ENCODE measurements at regions not wholly inside any gene's neighbourhood (a gene's known extent, or its start where the extent isn't known, plus 50 kb on each side); places are given as distances from the start of the nearest gene placed in this dataset.
A peak's percentile ranks its signal among the peaks of the same experiment; 100 is the strongest.

GRCh38 chr6:54646951-54647664 lies 199.5 kb upstream of the FAM83B start:
- Histone ChIP-seq H3K9me3 (ENCODE audit: severe bottlenecking) (no peaks in the 10 kb centered on the region), H3K27ac (ENCODE audit: poor library complexity, severe bottlenecking) (no peak overlapping the region), H3K4me3 (ENCODE audit: severe bottlenecking) (no peak overlapping the region), H3K27me3 (ENCODE audit: insufficient read depth, poor library complexity, severe bottlenecking) (no peaks in the 10 kb centered on the region), H3K36me3 (ENCODE audit: low read depth) (no peaks in the 10 kb centered on the region), H3K4me1 (ENCODE audit: insufficient read depth, poor library complexity, severe bottlenecking) (no peaks in the 10 kb centered on the region)
- no peak for ATAC-seq (ENCODE audit: low read depth)
- no peak for TF ChIP-seq CTCF (IDR thresholded peaks at IDR 0.05; ENCODE audit: poor library complexity, severe bottlenecking)
- DNase-seq (ENCODE audit: low spot score): no peak

- Histone ChIP-seq H3K9me3 (ENCODE audit: severe bottlenecking) (no peaks in the 10 kb centered on the region), H3K27me3 (ENCODE audit: insufficient read depth, poor library complexity, severe bottlenecking) (no peaks in the 10 kb centered on the region), H3K27ac (ENCODE audit: poor library complexity, severe bottlenecking) (no peak overlapping the region), H3K4me3 (ENCODE audit: severe bottlenecking) (no peak overlapping the region), H3K4me1 (ENCODE audit: insufficient read depth, poor library complexity, severe bottlenecking) (no peaks in the 10 kb centered on the region), H3K36me3 (ENCODE audit: low read depth) (no peaks in the 10 kb centered on the region)
- ATAC-seq (ENCODE audit: low read depth) (no peak), DNase-seq (ENCODE audit: low spot score) (no peak)
- TF ChIP-seq CTCF (IDR thresholded peaks at IDR 0.05; ENCODE audit: poor library complexity, severe bottlenecking): no peak
These were observed 192.2 kb upstream of the FAM83B start for GRCh38 chr6:54654381-54654780.

GRCh38 chr6:54655162-54655561 lies 191.4 kb upstream of the FAM83B start:
- Histone ChIP-seq H3K4me3 (ENCODE audit: severe bottlenecking) (no peak overlapping the region), H3K4me1 (ENCODE audit: insufficient read depth, poor library complexity, severe bottlenecking) (no peaks in the 10 kb centered on the region), H3K36me3 (ENCODE audit: low read depth) (no peaks in the 10 kb centered on the region), H3K9me3 (ENCODE audit: severe bottlenecking) (no peaks in the 10 kb centered on the region), H3K27ac (ENCODE audit: poor library complexity, severe bottlenecking) (no peak overlapping the region), H3K27me3 (ENCODE audit: insufficient read depth, poor library complexity, severe bottlenecking) (no peaks in the 10 kb centered on the region)
- no peak for DNase-seq (ENCODE audit: low spot score)
- ATAC-seq (ENCODE audit: low read depth): peak; percentile 35; the same call in 1 of the 3 replicates
- no peak for TF ChIP-seq CTCF (IDR thresholded peaks at IDR 0.05; ENCODE audit: poor library complexity, severe bottlenecking)

- no peak for DNase-seq (ENCODE audit: low spot score)
- TF ChIP-seq CTCF (IDR thresholded peaks at IDR 0.05; ENCODE audit: poor library complexity, severe bottlenecking): no peak
- no peak overlapping the region for H3K27ac ChIP-seq (ENCODE audit: poor library complexity, severe bottlenecking)
- no peaks in the 10 kb centered on the region for H3K4me1 ChIP-seq (ENCODE audit: insufficient read depth, poor library complexity, severe bottlenecking)
- no peak overlapping the region for H3K4me3 ChIP-seq (ENCODE audit: severe bottlenecking)
- ATAC-seq (ENCODE audit: low read depth): no peak
- H3K9me3 ChIP-seq (ENCODE audit: severe bottlenecking): no peaks in the 10 kb centered on the region
- no peaks in the 10 kb centered on the region for H3K27me3 ChIP-seq (ENCODE audit: insufficient read depth, poor library complexity, severe bottlenecking)
- H3K36me3 ChIP-seq (ENCODE audit: low read depth): no peaks in the 10 kb centered on the region
These were observed 181.3 kb upstream of the FAM83B start for GRCh38 chr6:54665278-54665677.

GRCh38 chr6:54680531-54680930 lies 166.0 kb upstream of the FAM83B start:
- Histone ChIP-seq H3K4me1 (ENCODE audit: insufficient read depth, poor library complexity, severe bottlenecking) (peaks cover 3% of the 10 kb centered on the region), H3K36me3 (ENCODE audit: low read depth) (no peaks in the 10 kb centered on the region), H3K9me3 (ENCODE audit: severe bottlenecking) (no peaks in the 10 kb centered on the region), H3K4me3 (ENCODE audit: severe bottlenecking) (no peak overlapping the region), H3K27ac (ENCODE audit: poor library complexity, severe bottlenecking) (no peak overlapping the region), H3K27me3 (ENCODE audit: insufficient read depth, poor library complexity, severe bottlenecking) (no peaks in the 10 kb centered on the region)
- TF ChIP-seq CTCF (IDR thresholded peaks at IDR 0.05; ENCODE audit: poor library complexity, severe bottlenecking): no peak
- ATAC-seq (ENCODE audit: low read depth) (no peak), DNase-seq (ENCODE audit: low spot score) (no peak)
